Gastrocnemius medialis (tissue), 4 donors: ENCODE measurements at regions not wholly inside any gene's neighbourhood (a gene's known extent, or its start where the extent isn't known, plus 50 kb on each side); places are given as distances from the start of the nearest gene placed in this dataset.

Experiments used
- POLR2A ChIP-seq, 2 donors: fragments of 450-650 bp; IDR thresholded peaks; one replicate each; pipeline ENCODE4 v1.6.1; 2017; ENCODE audit warnings: antibody characterized with exemption in 2 of 2, mild to moderate bottlenecking in 2 of 2, moderate library complexity in 2 of 2
- TF ChIP-seq, protein P1 (sequence below), 5 experiments: fragments of 450-650 bp in 3 of 5; fragments of 200-600 bp in 2 of 5; sonication (generic) in 2 of 5; IDR thresholded peaks in 4 of 5; conservative IDR thresholded peaks in 1 of 5; 1 replicate in 4 of 5; 2 replicates in 1 of 5; pipeline ENCODE4 v1.5.1; 2016 to 2019; ENCODE audit warnings: antibody characterized with exemption in 5 of 5, mild to moderate bottlenecking in 3 of 5, moderate library complexity in 3 of 5

DNA sequence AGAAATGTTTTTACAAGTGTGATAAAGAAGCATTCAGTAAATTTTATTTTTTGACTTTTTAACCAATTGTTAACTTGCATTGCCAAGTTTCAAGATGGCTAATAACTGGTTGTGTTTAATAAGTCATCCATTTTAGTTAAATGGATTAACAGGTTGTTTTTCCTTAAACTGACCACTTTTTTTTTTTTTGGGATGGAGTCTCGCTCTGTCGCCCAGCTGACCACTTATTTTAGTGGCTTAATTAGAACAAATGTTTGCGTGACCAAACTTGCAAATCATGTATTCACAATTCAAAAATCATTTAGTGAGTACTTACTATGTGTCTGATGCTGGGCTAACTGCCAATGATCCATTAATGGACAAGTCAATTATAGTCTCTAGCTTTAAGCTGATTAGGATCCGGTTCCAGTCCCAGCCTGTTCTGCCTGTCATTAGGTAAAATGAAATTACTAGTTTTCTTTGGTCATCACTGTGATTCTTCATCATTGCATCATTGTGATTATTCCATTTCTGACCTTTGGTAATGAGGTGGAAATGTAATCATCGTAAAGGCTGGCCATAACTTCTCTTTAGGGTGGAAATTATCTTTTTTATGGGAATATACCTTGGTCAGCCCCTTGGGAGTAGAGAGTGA, 729.2 kb upstream of the MARCKS start:
- TF ChIP-seq, protein P1, sequence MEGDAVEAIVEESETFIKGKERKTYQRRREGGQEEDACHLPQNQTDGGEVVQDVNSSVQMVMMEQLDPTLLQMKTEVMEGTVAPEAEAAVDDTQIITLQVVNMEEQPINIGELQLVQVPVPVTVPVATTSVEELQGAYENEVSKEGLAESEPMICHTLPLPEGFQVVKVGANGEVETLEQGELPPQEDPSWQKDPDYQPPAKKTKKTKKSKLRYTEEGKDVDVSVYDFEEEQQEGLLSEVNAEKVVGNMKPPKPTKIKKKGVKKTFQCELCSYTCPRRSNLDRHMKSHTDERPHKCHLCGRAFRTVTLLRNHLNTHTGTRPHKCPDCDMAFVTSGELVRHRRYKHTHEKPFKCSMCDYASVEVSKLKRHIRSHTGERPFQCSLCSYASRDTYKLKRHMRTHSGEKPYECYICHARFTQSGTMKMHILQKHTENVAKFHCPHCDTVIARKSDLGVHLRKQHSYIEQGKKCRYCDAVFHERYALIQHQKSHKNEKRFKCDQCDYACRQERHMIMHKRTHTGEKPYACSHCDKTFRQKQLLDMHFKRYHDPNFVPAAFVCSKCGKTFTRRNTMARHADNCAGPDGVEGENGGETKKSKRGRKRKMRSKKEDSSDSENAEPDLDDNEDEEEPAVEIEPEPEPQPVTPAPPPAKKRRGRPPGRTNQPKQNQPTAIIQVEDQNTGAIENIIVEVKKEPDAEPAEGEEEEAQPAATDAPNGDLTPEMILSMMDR (IDR thresholded peaks at IDR 0.05 in 4 of 5, conservative IDR thresholded peaks at IDR 0.05 in 1 of 5) = no peak
- TF ChIP-seq POLR2A (IDR thresholded peaks at IDR 0.05) = no peak
